HG03280 (cell line): ENCODE measurements at regions not wholly inside any gene's neighbourhood (a gene's known extent, or its start where the extent isn't known, plus 50 kb on each side); places are given as distances from the start of the nearest gene placed in this dataset.
"Not testable (repeated sequence)": the region's sequence is repeated elsewhere in the genome, so short reads cannot be mapped to it uniquely, and the experiment has no call there.

Experiments
- ATAC-seq: cut with Tn5 transposase; IDR thresholded peaks from one replicate; pipeline ENCODE4 v1.9.1; 2021; ENCODE audit warnings: mild to moderate bottlenecking, moderate library complexity; ENCODE audit not compliant: unreplicated experiment

DNA sequence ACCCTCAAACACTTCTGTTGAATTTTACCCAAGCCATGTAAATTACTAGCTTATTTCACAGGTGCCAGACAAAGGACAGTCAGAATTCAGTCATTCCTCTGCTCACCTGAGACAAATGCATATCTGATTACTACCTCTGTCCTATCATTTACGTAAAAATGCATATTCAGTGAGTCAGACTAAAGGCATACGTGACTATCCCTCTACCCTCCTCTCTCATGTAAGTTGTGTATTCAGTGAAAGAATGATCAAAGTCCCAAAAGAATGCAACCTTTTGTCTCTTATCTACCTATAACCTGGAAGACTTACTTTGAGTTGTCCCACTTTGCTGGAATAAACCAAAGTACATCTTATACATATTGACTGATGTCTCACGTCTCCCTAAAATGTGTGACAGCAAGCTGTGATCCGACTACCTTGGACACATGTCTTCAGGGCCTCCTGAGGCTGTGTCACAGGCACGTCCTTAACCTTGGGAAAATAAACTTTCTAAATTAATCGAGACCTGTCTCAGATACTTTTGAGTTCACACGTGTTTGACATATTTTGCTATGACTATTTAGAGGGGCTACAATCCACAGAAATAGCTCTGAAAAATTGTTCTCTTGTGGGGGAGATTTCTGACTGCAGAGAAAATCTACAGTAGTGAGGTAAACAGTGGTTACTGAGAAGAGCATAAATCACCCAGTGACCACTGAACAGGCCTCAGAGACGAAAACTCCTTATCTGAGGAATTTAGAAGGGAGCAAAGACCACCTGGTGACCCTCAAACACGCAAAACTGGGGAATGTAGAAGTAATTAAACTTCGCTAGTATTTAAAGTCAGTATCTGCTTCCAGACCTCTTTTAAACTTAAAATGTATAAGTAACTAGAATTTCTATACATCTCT is 1575.8 kb downstream of the STIM2 start:
- no peak for ATAC-seq

GRCh38 chr4:28443371-28443770 is 1582.7 kb downstream of the STIM2 start:
- ATAC-seq, result no peak

GRCh38 chr4:28443801-28444412 is 1583.3 kb downstream of the STIM2 start:
- no peak for ATAC-seq

DNA sequence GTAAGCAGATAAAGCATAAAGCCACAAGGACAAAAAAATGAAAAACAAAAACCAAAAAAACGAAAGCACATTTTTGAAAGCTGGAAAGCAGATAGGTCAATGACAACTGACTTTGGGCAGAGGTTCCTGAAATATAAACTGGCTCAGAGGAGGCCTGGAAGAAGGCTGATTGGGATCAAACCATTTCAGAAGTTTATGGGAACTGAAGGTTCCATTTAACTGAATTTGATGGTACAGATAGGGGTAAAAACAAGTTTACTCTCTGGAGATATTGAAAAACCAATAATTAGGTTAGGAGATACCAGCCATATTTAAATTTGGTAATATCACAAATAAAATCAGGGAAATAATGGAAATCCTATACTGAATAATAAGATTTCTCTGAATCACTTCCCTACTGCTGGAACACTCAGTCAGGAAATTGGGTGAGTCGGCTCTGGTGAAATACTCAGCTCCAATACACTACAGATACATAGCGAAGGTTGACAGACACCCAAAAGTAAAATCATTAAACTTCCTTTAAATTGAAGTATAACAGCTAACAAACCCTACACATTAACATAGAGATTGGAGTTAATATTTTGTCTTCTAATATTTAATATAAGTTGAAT is 1584.3 kb downstream of the STIM2 start:
- ATAC-seq, result no peak

DNA sequence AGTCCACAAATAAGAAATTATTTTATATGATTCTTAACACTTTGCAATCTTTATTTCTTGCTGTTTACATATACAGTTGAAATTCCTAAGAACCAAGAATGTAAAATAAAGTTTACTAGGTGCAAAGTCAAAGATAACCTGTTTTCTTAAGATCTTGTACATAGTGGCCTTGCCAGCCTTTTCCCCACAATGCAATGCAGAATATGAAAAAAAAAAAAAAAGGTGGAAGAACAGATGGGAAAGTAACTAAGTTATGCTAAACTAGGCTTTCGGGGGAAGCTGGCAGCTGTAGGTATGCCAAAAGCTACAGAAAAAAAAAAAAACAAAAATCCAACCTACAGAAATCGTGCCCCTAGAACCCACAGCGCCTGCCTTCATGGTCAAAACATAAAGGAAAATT is 1588.4 kb downstream of the STIM2 start:
- no peak for ATAC-seq

GRCh38 chr4:28451346-28451745 is 1590.7 kb downstream of the STIM2 start:
- ATAC-seq, result no peak

- no peak for ATAC-seq
Measured at GRCh38 chr4:28462766-28463700, 1602.4 kb downstream of the STIM2 start.

GRCh38 chr4:28464823-28465222 is 1604.2 kb downstream of the STIM2 start:
- ATAC-seq, result no peak

GRCh38 chr4:28466886-28467285 is 1606.2 kb downstream of the STIM2 start:
- ATAC-seq, result not testable (repeated sequence)

DNA sequence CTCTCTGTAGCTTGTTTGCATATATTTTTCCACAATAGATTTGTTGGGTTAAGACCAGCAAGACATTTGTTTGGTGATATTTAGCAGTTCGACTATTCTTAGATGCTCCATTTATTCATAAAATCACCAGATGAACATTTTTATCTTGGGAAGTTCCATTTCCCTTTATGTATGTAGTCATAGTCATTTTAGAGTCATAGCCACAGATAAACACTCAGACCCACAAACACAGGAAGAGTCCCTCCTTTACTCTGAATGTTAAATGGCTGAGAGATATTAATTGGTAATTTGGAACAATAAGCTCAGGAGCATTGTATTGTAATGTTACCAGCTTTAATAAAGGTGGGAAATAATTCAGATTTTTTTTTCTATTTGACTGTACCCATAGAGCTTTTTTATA is 1608.7 kb downstream of the STIM2 start:
- ATAC-seq, result no peak

DNA sequence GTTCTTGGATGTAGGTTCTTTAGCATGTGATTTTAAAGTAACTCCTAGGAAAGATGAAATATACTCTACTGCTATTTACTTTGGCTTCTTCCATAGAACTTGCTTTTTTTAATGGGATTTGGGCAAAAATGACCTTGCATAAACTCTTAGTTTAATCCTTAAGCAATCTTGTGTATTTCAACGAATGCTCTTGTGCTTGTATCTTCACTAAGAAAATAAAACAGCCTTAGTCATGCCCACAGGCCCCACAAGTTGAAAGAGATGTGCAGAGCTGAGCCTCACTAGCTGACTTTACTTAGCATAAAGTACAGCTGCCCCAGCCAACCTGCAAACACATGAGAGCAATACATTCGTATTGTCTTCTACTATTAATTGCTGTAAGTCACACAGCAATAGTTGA is 1609.2 kb downstream of the STIM2 start:
- no peak for ATAC-seq

- no peak for ATAC-seq
Measured at GRCh38 chr4:28475381-28475780, 1614.7 kb downstream of the STIM2 start.

- ATAC-seq, result no peak
Measured at GRCh38 chr4:28479666-28480065, 1619.0 kb downstream of the STIM2 start.

GRCh38 chr4:28481565-28481964 is 1620.9 kb downstream of the STIM2 start:
- no peak for ATAC-seq

- no peak for ATAC-seq
Measured at GRCh38 chr4:28482580-28483270, 1622.1 kb downstream of the STIM2 start.

GRCh38 chr4:28488021-28488420 is 1627.4 kb downstream of the STIM2 start:
- no peak for ATAC-seq

DNA sequence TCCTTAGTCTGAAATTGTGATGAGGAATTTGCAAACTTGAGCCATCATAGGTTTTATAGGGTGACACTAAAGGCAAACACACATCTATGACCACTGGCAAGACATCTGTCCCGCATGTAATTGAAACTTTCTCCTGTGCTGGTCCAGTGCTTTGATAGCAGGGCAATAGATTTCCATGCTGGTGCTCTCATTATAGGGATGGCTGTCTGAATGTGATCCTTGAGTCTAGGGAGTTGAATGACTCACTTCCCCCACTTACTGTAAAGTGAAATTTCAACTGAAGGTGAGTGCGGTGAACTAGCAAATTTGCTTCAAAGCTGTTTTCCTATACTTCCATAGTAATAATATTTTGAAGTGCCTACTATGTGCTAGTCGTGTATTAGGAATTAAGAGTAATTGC is 1630.0 kb downstream of the STIM2 start:
- ATAC-seq, result no peak

DNA sequence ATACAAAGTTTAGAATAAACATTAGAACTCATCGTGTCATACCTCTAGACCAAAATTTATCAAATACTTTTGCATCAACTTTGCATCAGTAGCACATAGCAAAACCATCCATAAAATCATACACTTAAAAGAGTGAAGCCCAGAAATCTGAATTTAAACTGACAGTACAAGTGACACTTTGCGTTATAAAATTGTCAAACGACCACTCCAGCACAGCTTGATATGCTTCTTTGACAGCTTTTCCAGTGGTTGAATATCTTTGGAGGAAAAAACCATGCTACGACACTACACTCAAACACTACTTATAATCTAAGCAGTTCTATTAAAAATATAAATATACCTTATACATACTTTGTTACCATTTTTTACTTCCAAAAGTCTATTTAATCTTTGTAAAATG is 1644.4 kb downstream of the STIM2 start:
- no peak for ATAC-seq

DNA sequence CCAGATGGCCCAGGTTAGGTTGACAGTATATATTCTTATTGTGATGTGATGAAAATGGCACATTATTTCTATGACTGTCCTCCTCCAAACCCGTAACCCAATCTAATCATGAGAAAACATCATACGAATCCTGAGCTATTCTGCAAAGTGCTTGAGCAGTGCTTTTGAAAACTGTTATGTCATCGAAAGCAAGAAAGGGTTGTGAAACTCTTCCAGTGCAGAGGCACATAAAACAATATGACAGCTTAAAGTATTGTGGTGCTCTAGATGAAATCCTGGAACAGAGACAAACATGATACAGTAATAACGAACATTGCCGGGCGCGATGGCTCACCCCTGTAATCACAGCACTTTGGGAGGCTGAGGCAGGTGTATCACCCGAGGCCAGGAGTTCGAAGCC is 1648.0 kb downstream of the STIM2 start:
- ATAC-seq, result no peak

GRCh38 chr4:28514766-28515165 is 1654.1 kb downstream of the STIM2 start:
- not testable (repeated sequence) for ATAC-seq
